ENCODE measurements at regions not wholly inside any gene's neighbourhood (a gene's known extent, or its start where the extent isn't known, plus 50 kb on each side); places are given as distances from the start of the nearest gene placed in this dataset.

DNA sequence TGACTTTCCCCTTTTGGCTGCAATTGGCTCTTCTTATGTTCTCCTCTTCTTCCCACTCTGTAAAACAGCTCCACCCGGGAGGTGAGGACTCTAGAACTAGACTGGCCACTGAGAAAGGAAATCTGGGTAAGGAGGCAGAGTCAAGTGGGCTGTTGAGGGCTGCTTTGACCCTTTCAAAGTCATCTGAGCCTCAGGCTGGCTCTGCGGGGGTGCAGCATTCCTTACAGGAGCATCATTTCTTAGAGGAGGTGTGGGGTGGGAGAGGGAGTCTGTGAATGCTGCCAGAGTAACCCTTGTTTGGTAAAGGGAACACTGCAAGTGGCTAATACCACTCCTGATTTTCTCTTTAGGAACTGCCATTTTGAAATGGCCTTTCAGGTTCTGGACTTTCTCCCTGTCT is 377.7 kb upstream of the SMARCA2 start:
- TF ChIP-seq, protein P1, sequence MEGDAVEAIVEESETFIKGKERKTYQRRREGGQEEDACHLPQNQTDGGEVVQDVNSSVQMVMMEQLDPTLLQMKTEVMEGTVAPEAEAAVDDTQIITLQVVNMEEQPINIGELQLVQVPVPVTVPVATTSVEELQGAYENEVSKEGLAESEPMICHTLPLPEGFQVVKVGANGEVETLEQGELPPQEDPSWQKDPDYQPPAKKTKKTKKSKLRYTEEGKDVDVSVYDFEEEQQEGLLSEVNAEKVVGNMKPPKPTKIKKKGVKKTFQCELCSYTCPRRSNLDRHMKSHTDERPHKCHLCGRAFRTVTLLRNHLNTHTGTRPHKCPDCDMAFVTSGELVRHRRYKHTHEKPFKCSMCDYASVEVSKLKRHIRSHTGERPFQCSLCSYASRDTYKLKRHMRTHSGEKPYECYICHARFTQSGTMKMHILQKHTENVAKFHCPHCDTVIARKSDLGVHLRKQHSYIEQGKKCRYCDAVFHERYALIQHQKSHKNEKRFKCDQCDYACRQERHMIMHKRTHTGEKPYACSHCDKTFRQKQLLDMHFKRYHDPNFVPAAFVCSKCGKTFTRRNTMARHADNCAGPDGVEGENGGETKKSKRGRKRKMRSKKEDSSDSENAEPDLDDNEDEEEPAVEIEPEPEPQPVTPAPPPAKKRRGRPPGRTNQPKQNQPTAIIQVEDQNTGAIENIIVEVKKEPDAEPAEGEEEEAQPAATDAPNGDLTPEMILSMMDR (IDR thresholded peaks at IDR 0.05; ENCODE audit: poor library complexity), result no peak
- no peak for TF ChIP-seq EZH2 (IDR thresholded peaks at IDR 0.05; ENCODE audit: borderline replicate concordance)

Measured in hepatocyte (in vitro differentiated cells).